HG03378 (cell line): ENCODE measurements at regions not wholly inside any gene's neighbourhood (a gene's known extent, or its start where the extent isn't known, plus 50 kb on each side); places are given as distances from the start of the nearest gene placed in this dataset.
"Not testable (repeated sequence)": the region's sequence is repeated elsewhere in the genome, so short reads cannot be mapped to it uniquely, and the experiment has no call there.

ENCODE experiments used
- ATAC-seq: cut with Tn5 transposase; IDR thresholded peaks from one replicate; pipeline ENCODE4 v1.9.1; 2021; ENCODE audit warnings: mild to moderate bottlenecking, moderate library complexity; ENCODE audit not compliant: unreplicated experiment

DNA sequence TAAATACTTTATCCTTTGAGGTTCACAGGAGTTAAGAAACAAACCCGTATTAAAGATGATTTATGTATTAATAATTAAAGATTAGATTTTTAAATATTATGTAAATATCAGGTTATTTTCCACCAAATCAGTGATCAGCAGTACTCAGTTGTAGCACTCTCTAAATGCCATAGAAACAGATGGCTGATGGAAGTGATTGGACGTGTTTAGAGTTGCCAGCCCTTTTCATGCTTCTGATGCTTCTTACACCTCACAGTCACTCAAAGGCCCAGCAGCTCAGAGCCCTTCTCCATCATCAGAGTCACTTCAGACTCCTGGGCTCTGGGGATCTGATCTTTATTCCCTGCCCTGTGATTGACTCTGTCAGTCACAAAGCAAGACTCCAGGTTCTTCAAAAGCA, 170.1 kb upstream of the PGRMC2 start:
- ATAC-seq = no peak

- ATAC-seq = no peak
Observed at GRCh38 chr4:128456171-128456570, 168.6 kb upstream of the PGRMC2 start.

DNA sequence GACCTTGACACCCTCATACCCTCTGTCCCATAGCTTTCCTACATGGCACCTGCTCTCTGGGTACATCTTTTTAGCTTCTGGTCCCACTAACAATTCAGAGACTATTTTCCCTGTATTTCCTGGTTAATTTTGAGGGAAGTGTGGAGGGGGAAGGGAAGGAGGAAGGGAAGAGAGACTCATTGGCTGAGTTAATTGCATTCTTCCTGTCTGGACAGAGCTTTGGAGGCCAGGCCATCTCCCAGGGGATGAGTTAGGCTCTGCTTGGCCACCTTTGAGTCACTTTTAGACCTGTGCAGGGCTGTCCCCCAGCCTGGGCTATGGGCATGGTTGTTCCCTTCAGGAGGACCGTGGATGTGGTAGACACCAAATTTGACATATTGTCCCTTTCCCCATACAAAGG, 167.9 kb upstream of the PGRMC2 start:
- no peak for ATAC-seq

- no peak for ATAC-seq
Observed at GRCh38 chr4:128454881-128455280, 167.3 kb upstream of the PGRMC2 start.

- peak; percentile 97 for ATAC-seq
Observed at GRCh38 chr4:128454281-128454871, 166.8 kb upstream of the PGRMC2 start.

DNA sequence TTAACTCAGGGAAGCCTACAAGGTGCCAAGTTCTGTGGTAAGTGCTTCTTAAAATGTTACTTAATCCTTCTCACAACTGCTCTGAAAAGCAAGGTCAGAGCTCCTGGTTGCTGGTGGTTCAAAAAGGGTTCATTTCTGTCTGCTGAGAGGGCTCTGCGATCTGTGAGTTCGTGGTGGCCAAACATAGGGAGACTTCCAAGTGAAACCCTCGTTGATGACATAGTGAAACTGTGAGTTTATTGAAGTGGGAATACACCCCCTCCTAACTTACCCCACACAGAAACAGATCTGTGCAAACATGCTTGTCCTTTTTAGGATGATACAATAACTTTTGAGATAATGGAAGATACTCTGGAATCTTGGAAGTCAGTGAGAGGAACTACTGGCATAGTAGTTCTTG, 164.8 kb upstream of the PGRMC2 start:
- no peak for ATAC-seq

DNA sequence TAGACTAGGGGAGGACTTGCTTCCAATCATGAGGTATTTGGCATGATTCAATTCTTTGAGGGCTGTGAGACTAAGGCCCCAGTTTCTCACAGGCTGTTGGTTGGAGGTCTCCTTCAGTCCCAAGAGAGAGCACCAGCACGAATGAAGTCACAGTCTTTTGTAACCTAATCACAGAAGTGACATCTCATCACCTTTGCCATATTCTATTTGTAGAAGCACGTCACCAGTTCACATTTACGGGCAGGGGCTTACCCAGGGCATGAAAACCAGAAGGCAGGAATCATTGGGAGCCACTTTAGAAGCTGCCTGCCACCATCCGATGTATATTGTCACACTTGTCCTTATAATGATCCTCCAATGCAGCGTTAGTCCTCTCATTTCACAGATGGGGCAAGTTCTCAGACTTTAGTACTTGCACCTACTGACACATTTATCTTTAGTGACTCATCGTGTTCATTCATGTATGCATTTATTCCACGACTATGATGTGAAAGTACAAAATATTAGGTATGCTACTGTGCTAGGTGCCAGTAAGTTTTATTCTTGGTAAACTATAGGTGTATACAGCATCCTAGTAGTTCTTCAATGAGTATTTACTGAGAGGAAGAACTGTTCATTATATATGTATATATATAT, 163.8 kb upstream of the PGRMC2 start:
- no peak for ATAC-seq

DNA sequence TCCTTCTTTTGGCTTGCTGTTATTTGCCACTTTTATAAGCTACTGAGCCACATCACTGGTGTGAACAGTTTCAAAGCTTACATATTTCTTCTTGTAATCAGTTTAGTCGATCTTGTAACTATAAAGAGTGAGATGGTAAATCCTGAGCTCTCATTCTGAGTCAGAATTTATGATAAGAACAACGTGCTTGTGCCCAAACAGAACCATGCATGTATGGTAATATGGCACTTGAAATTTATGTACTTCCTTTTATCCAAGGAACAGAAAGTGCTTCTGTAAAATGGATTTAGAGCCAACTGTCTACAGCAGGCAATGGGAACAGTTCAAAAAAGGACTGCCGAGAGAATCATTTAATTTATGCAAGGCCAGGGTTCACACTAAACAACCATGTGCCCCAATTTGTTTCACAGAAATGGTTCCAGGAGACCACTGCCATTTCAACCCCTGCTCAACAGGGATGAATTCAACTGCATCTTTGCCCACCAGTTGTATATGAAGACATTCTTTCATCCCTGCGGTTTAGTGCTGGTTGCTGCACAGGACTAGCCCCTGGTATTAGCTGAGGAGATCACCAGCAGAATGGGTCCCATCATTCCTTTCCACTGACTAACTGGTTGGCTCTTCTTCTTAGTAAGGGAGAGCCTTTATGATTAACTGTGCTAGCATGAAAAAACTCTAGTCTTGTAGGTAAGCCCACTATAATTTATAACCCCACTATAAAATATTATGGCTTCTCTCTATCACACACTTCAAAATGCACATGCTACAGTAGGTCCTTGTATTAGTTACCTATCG, 162.9 kb upstream of the PGRMC2 start:
- no peak for ATAC-seq

- no peak for ATAC-seq
Observed at GRCh38 chr4:128449251-128449650, 161.6 kb upstream of the PGRMC2 start.

- no peak for ATAC-seq
Observed at GRCh38 chr4:128444544-128445302, 157.1 kb upstream of the PGRMC2 start.

- no peak for ATAC-seq
Observed at GRCh38 chr4:128440923-128441322, 153.3 kb upstream of the PGRMC2 start.

GRCh38 chr4:128437023-128437422, 149.4 kb upstream of the PGRMC2 start:
- ATAC-seq = not testable (repeated sequence)

GRCh38 chr4:128429023-128429613, 141.5 kb upstream of the PGRMC2 start:
- not testable (repeated sequence) for ATAC-seq

DNA sequence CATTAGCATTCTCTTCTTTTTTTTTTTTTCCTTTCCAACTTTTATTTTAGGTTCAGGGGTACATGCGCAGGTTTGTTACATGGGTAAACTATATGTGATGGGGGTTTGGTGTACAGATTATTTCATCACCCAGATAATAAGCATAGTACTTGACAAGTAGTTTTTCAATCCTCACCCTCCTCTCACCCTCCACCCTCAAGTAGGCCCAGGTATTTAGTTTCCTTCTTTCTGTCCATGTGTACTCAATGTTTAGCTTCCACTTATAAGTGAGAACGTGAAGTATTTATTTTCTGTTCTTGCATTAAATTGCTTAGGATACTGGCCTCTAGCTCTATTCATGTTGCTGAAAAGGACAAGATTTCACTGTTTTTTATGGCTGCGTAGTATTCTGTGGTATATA, 140.8 kb upstream of the PGRMC2 start:
- no peak for ATAC-seq

DNA sequence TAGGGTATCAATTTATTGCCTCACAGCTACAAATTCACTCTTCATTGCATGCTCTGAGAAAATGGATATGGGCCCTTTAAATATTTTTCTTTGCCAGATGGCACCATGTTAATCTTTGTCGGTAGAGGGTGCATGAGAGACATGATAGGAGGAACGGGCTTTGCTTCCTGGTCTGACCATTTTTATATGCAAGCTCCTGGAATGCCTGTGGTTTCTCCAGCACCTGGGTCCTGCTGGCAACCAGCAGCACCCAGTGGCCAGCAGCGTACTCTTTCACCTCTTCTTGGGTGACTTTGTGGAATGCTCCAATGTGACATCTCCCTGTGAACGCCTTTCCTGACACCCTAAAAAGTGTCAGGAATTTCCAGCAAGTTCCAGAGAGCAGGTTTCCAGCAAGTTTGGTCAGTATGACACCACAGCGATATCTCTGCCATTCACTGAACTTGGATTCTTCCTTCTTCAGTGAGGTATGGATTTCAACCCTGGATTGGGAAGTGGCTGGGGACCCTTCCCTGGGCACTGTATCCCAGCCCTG, 140.3 kb upstream of the PGRMC2 start:
- no peak for ATAC-seq

- no peak for ATAC-seq
Observed at GRCh38 chr4:128424527-128425497, 137.2 kb upstream of the PGRMC2 start.

DNA sequence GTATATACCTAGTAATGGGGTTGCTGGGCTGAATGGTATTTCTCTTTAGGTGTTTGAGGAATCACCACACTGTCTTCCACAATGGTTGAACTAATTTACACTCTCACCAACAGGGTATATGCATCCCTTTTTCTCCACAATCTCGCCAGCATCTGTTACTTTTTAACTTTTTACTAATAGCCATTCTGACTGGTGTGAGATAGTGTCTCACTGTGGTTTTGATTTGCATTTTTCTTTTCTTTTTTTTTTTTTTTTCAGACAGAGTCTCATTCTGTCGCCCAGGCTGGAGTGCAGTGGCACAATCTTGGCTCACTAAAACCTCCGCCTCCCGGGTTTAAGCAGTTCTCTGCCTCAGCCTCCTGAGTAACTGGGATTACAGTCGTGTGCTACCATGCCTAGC, 134.7 kb upstream of the PGRMC2 start:
- ATAC-seq = peak; percentile 77

DNA sequence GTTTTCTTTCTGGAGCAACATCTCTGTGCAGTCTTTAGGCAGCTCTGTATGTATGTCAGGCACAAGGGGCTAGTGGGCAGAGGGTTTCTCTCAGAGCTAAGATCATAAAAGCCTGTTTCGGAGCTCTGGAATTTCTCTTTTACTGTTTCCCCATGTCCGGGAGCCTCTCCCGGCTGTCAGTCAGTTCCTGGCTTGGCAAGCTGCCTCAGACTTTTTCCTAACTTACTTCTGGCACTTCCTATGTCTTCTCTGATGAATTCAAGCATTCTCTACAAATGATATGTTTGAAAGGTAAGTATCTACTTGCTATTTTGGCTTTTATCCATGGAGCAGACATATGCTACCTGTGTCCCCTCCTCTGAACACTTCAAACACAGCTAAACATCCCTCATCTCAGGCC, 129.3 kb upstream of the PGRMC2 start:
- ATAC-seq = no peak

GRCh38 chr4:128410037-128410436, 122.4 kb upstream of the PGRMC2 start:
- ATAC-seq = no peak

DNA sequence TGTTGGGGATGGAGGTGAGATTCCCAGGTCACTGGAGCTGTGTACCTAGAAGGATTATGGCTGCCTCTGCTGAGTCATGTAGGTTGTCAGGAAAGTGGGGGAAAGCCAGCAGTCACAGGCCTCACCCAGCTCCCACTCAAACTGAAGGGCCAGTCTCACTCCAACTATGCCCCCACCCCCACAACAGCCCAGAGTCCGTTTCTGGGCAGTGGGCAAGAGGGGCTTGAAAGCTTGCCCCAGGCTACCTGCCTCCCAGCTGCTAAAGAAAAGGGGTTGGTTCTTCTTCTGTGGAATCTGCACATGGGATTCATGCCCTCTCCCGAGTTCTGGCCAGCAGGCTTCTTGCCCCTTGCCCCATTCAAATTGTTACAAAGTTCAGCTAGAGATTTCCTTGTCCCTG, 116.0 kb upstream of the PGRMC2 start:
- no peak for ATAC-seq
